ENCODE measurements at regions not wholly inside any gene's neighbourhood (a gene's known extent, or its start where the extent isn't known, plus 50 kb on each side); places are given as distances from the start of the nearest gene placed in this dataset.

- in situ Hi-C loops (cut with HindIII; ENCODE audit: low sequenced_read_pairs) = no loop called here
- H3K4me3 ChIP-seq (ENCODE audit: low read depth, low read length) = no peak overlapping the region
- no peak for TF ChIP-seq CTCF (IDR thresholded peaks at IDR 0.05; ENCODE audit: low read depth, low read length, missing control alignments)
- no peak for DNase-seq (ENCODE audit: low read depth)
Observed at GRCh38 chrX:39805825-39806224, 291.9 kb downstream of the BCOR start.

- no peak for TF ChIP-seq CTCF (IDR thresholded peaks at IDR 0.05; ENCODE audit: low read depth, low read length, missing control alignments)
- in situ Hi-C loops (cut with HindIII; ENCODE audit: low sequenced_read_pairs) = no loop called here
- no peak overlapping the region for H3K4me3 ChIP-seq (ENCODE audit: low read depth, low read length)
- peak; percentile 56 for DNase-seq (ENCODE audit: low read depth)
Observed at GRCh38 chrX:39808471-39808917, 289.3 kb downstream of the BCOR start.

- DNase-seq (ENCODE audit: low read depth) = no peak
- no peak overlapping the region for H3K4me3 ChIP-seq (ENCODE audit: low read depth, low read length)
- TF ChIP-seq CTCF (IDR thresholded peaks at IDR 0.05; ENCODE audit: low read depth, low read length, missing control alignments) = no peak
- in situ Hi-C loops (cut with HindIII; ENCODE audit: low sequenced_read_pairs) = no loop called here
Observed at GRCh38 chrX:39809331-39809730, 288.4 kb downstream of the BCOR start.

- H3K4me3 ChIP-seq (ENCODE audit: low read depth, low read length) = no peak overlapping the region
- in situ Hi-C loops (cut with HindIII; ENCODE audit: low sequenced_read_pairs) = no loop called here
- no peak for TF ChIP-seq CTCF (IDR thresholded peaks at IDR 0.05; ENCODE audit: low read depth, low read length, missing control alignments)
- DNase-seq (ENCODE audit: low read depth) = no peak
Observed at GRCh38 chrX:39810901-39811300, 286.9 kb downstream of the BCOR start.

- DNase-seq (ENCODE audit: low read depth) = no peak
- in situ Hi-C loops (cut with HindIII; ENCODE audit: low sequenced_read_pairs) = no loop called here
- TF ChIP-seq CTCF (IDR thresholded peaks at IDR 0.05; ENCODE audit: low read depth, low read length, missing control alignments) = no peak
Observed at GRCh38 chrX:39811376-39811775, 286.4 kb downstream of the BCOR start.

GRCh38 chrX:39813631-39814277 is 284.0 kb downstream of the BCOR start:
- no peak overlapping the region for H3K4me3 ChIP-seq (ENCODE audit: low read depth, low read length)
- no peak for TF ChIP-seq CTCF (IDR thresholded peaks at IDR 0.05; ENCODE audit: low read depth, low read length, missing control alignments)
- in situ Hi-C loops (cut with HindIII; ENCODE audit: low sequenced_read_pairs) = no loop called here
- DNase-seq (ENCODE audit: low read depth) = peak; percentile 55

More at GRCh38 chrX:39811376-39811775, 286.4 kb downstream of the BCOR start:
- no peak overlapping the region for H3K4me3 ChIP-seq (ENCODE audit: low read depth, low read length)
